B cell (primary cell): ENCODE measurements at regions not wholly inside any gene's neighbourhood (a gene's known extent, or its start where the extent isn't known, plus 50 kb on each side); places are given as distances from the start of the nearest gene placed in this dataset.

Experiments
- ATAC-seq: fragments of 200-7000 bp; cut with Tn5 transposase; one replicate; pipeline ENCODE4 v1.10.0; 2021; ENCODE audit warnings: low read depth, mild to moderate bottlenecking, moderate number of reproducible peaks, moderate library complexity
- CTCF ChIA-PET: fragments of 350-600 bp; sonication (Branson Sonifier 250); formaldehyde crosslinking; loops from one replicate; lab custom pipeline; 2021; ENCODE audit warnings: antibody characterized with exemption, inconsistent platforms; lab: Charles Lee
- POLR2A ChIA-PET: fragments of 350-600 bp; sonication (Branson Sonifier 250); formaldehyde crosslinking; loops from one replicate; lab custom pipeline; 2021; ENCODE audit warnings: antibody characterized with exemption; lab: Charles Lee
- DNase-seq: peaks from one replicate; pipeline ENCODE4 v3.0.0; 2013
- H2AFZ ChIP-seq: 2 replicates; pipeline ENCODE4 v1.6.1; 2012; ENCODE audit warnings: mild to moderate bottlenecking, low read depth, low read length; ENCODE audit not compliant: insufficient read depth, poor library complexity, severe bottlenecking
- H3K27ac ChIP-seq, 2 donors: 1 replicate in 1 of 2; 2 replicates in 1 of 2; pipeline ENCODE4 v1.5.1; 2012 to 2013; ENCODE audit warnings: low read length in 2 of 2, mild to moderate bottlenecking in 2 of 2, moderate library complexity in 1 of 2
- H3K27me3 ChIP-seq, 4 experiments: fragments of 200-600 bp in 1 of 4; sonication (generic) in 1 of 4; replicated peaks in 1 of 4; 1 replicate in 2 of 4; 2 replicates in 2 of 4; pipeline versions ENCODE4 v1.6.1 to v1.7.0; 2013 to 2016; ENCODE audit warnings: low read length in 3 of 4, mild to moderate bottlenecking in 2 of 4, mixed read lengths in 1 of 4, moderate library complexity in 1 of 4; ENCODE audit not compliant: insufficient read depth in 4 of 4, control insufficient read depth in 3 of 4; ENCODE audit errors: control extremely low read depth in 1 of 4
- H3K36me3 ChIP-seq, 2 experiments: replicated peaks in 1 of 2; 1 replicate in 1 of 2; 2 replicates in 1 of 2; pipeline versions ENCODE4 v1.6.1 to v1.7.1; 2013; ENCODE audit warnings: low read length in 1 of 2; ENCODE audit not compliant: insufficient read depth in 2 of 2, control insufficient read depth in 1 of 2; ENCODE audit errors: control extremely low read depth in 1 of 2, extremely low read depth in 1 of 2
- H3K4me1 ChIP-seq, 2 donors: fragments of 200-600 bp in 1 of 2; sonication (generic) in 1 of 2; 1 replicate in 1 of 2; 2 replicates in 1 of 2; pipeline versions ENCODE4 v1.5.1 to v1.6.1; 2013 to 2017; ENCODE audit warnings: low read length in 2 of 2; ENCODE audit not compliant: control insufficient read depth in 2 of 2, insufficient read depth in 2 of 2
- H3K4me2 ChIP-seq: replicated peaks from 2 replicates; pipeline ENCODE3; 2012; ENCODE audit warnings: mild to moderate bottlenecking, low read depth, low read length; ENCODE audit not compliant: poor library complexity, severe bottlenecking
- H3K4me3 ChIP-seq, 5 experiments: fragments of 200-600 bp in 1 of 5; sonication (generic) in 1 of 5; 1 replicate in 3 of 5; 2 replicates in 2 of 5; pipeline versions ENCODE4 v1.5.1 to v1.7.0; 2011 to 2016; ENCODE audit warnings: low read length in 4 of 5, mild to moderate bottlenecking in 4 of 5, low read depth in 2 of 5, control low read depth in 1 of 5, moderate library complexity in 1 of 5; ENCODE audit not compliant: insufficient read depth in 1 of 5; ENCODE audit errors: control extremely low read depth in 1 of 5, extremely low read depth in 1 of 5
- H3K79me2 ChIP-seq: fragments of 200-600 bp; sonication (generic); one replicate; pipeline ENCODE4 v1.6.0; 2016; ENCODE audit warnings: low read length; ENCODE audit not compliant: control insufficient read depth, insufficient read depth
- H3K9ac ChIP-seq: fragments of 200-600 bp; sonication (generic); 2 replicates; pipeline ENCODE4 v1.6.1; 2017; ENCODE audit warnings: mild to moderate bottlenecking, low read length, moderate library complexity
- H3K9me3 ChIP-seq, 3 donors: one replicate each; pipeline versions ENCODE4 v1.6.1 to v1.7.1; 2013; ENCODE audit warnings: low read length in 2 of 3; ENCODE audit not compliant: control insufficient read depth in 2 of 3, insufficient read depth in 1 of 3; ENCODE audit errors: control extremely low read depth in 1 of 3
- H4K20me1 ChIP-seq: 2 replicates; pipeline ENCODE4 v1.6.0; 2012; ENCODE audit warnings: mild to moderate bottlenecking, low read length; ENCODE audit not compliant: insufficient read depth, control insufficient read depth, poor library complexity, severe bottlenecking
- H3K27ac Mint-ChIP-seq: one replicate; pipeline ENCODE4 v1.8.0; 2021; ENCODE audit warnings: mixed read lengths
- H3K27me3 Mint-ChIP-seq: one replicate; pipeline ENCODE4 v1.8.0; 2021; ENCODE audit warnings: mixed read lengths
- H3K4me1 Mint-ChIP-seq: one replicate; pipeline ENCODE4 v1.8.0; 2021; ENCODE audit warnings: mixed read lengths
- H3K4me3 Mint-ChIP-seq: one replicate; pipeline ENCODE4 v1.8.0; 2021; ENCODE audit warnings: mixed read lengths
- H3K9me3 Mint-ChIP-seq: one replicate; pipeline ENCODE4 v1.8.0; 2022; ENCODE audit warnings: mixed read lengths; ENCODE audit not compliant: insufficient read depth
- CTCF ChIP-seq: fragments of 200-600 bp; IDR thresholded peaks from one replicate; pipeline ENCODE4 v1.8.0; 2022; ENCODE audit warnings: antibody characterized with exemption, mild to moderate bottlenecking
- EZH2 ChIP-seq: IDR thresholded peaks from 2 replicates; pipeline ENCODE4 v1.6.1; 2012; ENCODE audit warnings: borderline replicate concordance, low read depth, mild to moderate bottlenecking, moderate library complexity, low read length; ENCODE audit not compliant: insufficient read depth, poor library complexity, severe bottlenecking
- WGBS: methylation state at CpG from one replicate; pipeline ENCODE4 v1.1.5; 2013; ENCODE audit warnings: missing lambda C conversion rate; ENCODE audit not compliant: insufficient coverage; 5-methylcytosine and 5-hydroxymethylcytosine counted together
- intact Hi-C: fragments of 100-400 bp; cut with micrococcal nuclease; formaldehyde crosslinking; loops from one replicate; pipeline ENCODE4 v1.10.0; 2022

DNA sequence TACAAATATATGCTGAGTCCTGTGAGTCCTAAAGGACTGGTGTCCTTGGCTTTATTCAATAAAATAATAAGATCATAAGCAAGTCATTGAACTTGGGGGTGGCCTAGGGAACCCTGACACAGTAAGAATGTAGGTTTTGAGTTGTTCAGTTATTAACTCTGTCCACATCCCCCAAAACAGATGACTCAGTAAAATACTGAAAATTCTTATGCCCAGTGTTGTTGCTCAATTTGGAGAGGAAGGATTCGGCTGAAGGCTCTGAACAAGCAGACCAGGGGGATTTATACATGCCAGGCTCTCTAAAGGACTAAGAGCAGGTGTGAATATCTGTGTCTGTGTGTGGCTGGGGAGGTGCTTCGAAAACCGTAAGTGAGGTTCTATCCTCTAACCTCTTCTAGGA lies 173.7 kb downstream of the RMI1 start:
- no peak overlapping the region for H3K4me2 ChIP-seq

GRCh38 chr9:84163052-84163650 lies 177.4 kb downstream of the SLC28A3 start:
- ATAC-seq (no peak), DNase-seq (no peak)
- Histone ChIP-seq H4K20me1 (no peaks in the 10 kb centered on the region), H3K79me2 (no peaks in the 10 kb centered on the region), H3K4me3 (no peak overlapping the region), H3K27me3 (peaks cover 0 to 16% (median 1%) of the 10 kb centered on the region in 4 experiments), H2AFZ (no peak overlapping the region), H3K4me2 (no peak overlapping the region), H3K36me3 (no peaks in the 10 kb centered on the region), H3K27ac (no peak overlapping the region), H3K9me3 (no peaks in the 10 kb centered on the region), H3K9ac (no peak overlapping the region), H3K4me1 (no peaks in the 10 kb centered on the region)
- TF ChIP-seq EZH2 = no peak
- TF ChIP-seq CTCF = no peak
- CTCF ChIA-PET = interaction anchor here (2.8 kb wide), 1 partner anchor 10 kb away, joined by 11 read pairs; no protein-coding TSS in a partner anchor
- POLR2A ChIA-PET = no interaction called here
- no peak overlapping the region for H3K27ac Mint-ChIP-seq
- no peaks in the 10 kb centered on the region for H3K9me3 Mint-ChIP-seq
- WGBS = 94% methylated on average over 4 of the region's 5 CpGs
- no peaks in the 10 kb centered on the region for H3K4me1 Mint-ChIP-seq
- H3K4me3 Mint-ChIP-seq = no peak overlapping the region
- H3K27me3 Mint-ChIP-seq = peaks cover 20% of the 10 kb centered on the region
- intact Hi-C loops = no loop called here

More for the DNA sequence above, 173.7 kb downstream of the RMI1 start:
- Mint-ChIP-seq H3K27ac (no peak overlapping the region), H3K27me3 (peaks cover 11% of the 10 kb centered on the region), H3K4me3 (no peak overlapping the region), H3K4me1 (no peaks in the 10 kb centered on the region), H3K9me3 (no peaks in the 10 kb centered on the region)
- POLR2A ChIA-PET = no interaction called here
- H3K79me2 ChIP-seq = no peaks in the 10 kb centered on the region
- no peaks in the 10 kb centered on the region for H3K36me3 ChIP-seq
- ATAC-seq = no peak
- no peaks in the 10 kb centered on the region for H3K9me3 ChIP-seq
- H3K4me3 ChIP-seq = no peak overlapping the region
- H3K27ac ChIP-seq = no peak overlapping the region
- intact Hi-C loops = no loop called here
- no peak overlapping the region for H2AFZ ChIP-seq
- peaks cover 0 to 4% (median 1%) of the 10 kb centered on the region in 4 experiments for H3K27me3 ChIP-seq
- CTCF ChIA-PET = no interaction called here
- no peak for DNase-seq
- no peak overlapping the region for H3K9ac ChIP-seq
- no peaks in the 10 kb centered on the region for H3K4me1 ChIP-seq
- no peak for TF ChIP-seq CTCF
- no peak for TF ChIP-seq EZH2
- no peaks in the 10 kb centered on the region for H4K20me1 ChIP-seq
- WGBS = no CpG with 5 or more reads among the region's 3 CpGs
